ENCODE measurements at regions not wholly inside any gene's neighbourhood (a gene's known extent, or its start where the extent isn't known, plus 50 kb on each side); places are given as distances from the start of the nearest gene placed in this dataset.

DNA sequence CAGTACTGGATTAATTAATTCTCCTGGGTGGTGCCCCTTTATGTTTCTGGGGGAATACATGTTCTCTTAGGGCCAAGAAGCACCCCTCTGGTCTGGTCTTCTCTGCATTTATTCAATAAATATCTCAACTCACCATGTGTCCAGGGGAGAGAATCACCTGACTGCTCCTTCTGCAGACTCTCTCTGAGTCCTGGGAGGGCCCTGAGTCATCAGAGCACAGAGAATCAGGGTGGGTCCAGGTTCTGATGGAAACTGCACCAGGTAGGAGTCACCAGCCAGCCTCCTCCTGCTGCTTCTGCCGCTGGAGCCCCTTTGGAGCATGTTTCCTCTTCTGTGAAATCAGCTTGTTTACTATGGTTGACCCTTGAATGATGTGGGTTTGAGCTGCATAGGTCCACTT is 107.7 kb upstream of the PLET1 start:
- TF ChIP-seq TCF7L2 (IDR thresholded peaks at IDR 0.05; ENCODE audit: low read depth, low read length): no peak
- TF ChIP-seq SIN3A (IDR thresholded peaks at IDR 0.05; ENCODE audit: borderline replicate concordance, insufficient read depth, low read depth, low read length): no peak
